ENCODE measurements at regions not wholly inside any gene's neighbourhood (a gene's known extent, or its start where the extent isn't known, plus 50 kb on each side); places are given as distances from the start of the nearest gene placed in this dataset.

- no peak for DNase-seq
Measured at GRCh38 chr3:151995091-151995490, 121.6 kb downstream of the SUCNR1 start.

- DNase-seq, result no peak
Measured at GRCh38 chr3:151998744-151999143, 125.3 kb downstream of the SUCNR1 start.

GRCh38 chr3:151999936-152000335 lies 126.5 kb downstream of the SUCNR1 start:
- no peak for DNase-seq

GRCh38 chr3:152011812-152012735 lies 138.6 kb downstream of the SUCNR1 start:
- no peak for DNase-seq

GRCh38 chr3:152019508-152019907 lies 146.1 kb downstream of the SUCNR1 start:
- DNase-seq, result no peak

- no peak for DNase-seq
Measured at GRCh38 chr3:152021951-152022461, 148.6 kb downstream of the SUCNR1 start.

- DNase-seq, result no peak
Measured at GRCh38 chr3:152026033-152026556, 152.7 kb downstream of the SUCNR1 start.

GRCh38 chr3:152030320-152030719 lies 156.9 kb downstream of the SUCNR1 start:
- no peak for DNase-seq

GRCh38 chr3:152031321-152031720 lies 157.9 kb downstream of the SUCNR1 start:
- no peak for DNase-seq

- no peak for DNase-seq
Measured at GRCh38 chr3:152037297-152037696, 163.9 kb downstream of the SUCNR1 start.

GRCh38 chr3:152037953-152038352 lies 164.5 kb downstream of the SUCNR1 start:
- DNase-seq, result no peak

- DNase-seq, result no peak
Measured at GRCh38 chr3:152038490-152038889, 165.0 kb downstream of the SUCNR1 start.

- no peak for DNase-seq
Measured at GRCh38 chr3:152039887-152040286, 166.4 kb downstream of the SUCNR1 start.

GRCh38 chr3:152040319-152040718 lies 166.9 kb downstream of the SUCNR1 start:
- no peak for DNase-seq

- no peak for DNase-seq
Measured at GRCh38 chr3:152043620-152044019, 170.2 kb downstream of the SUCNR1 start.

GRCh38 chr3:152046280-152046679 lies 172.8 kb downstream of the SUCNR1 start:
- no peak for DNase-seq

- no peak for DNase-seq
Measured at GRCh38 chr3:152047465-152047864, 174.0 kb downstream of the SUCNR1 start.

- DNase-seq, result no peak
Measured at GRCh38 chr3:152048831-152049230, 175.4 kb downstream of the SUCNR1 start.

- no peak for DNase-seq
Measured at GRCh38 chr3:152050903-152051302, 177.5 kb downstream of the SUCNR1 start.

GRCh38 chr3:152051501-152052404 lies 178.3 kb downstream of the SUCNR1 start:
- DNase-seq, result no peak

- no peak for DNase-seq
Measured at GRCh38 chr3:152053866-152054265, 180.4 kb downstream of the SUCNR1 start.

GRCh38 chr3:152054315-152054714 lies 180.9 kb downstream of the SUCNR1 start:
- DNase-seq, result no peak

GRCh38 chr3:152056073-152056472 lies 182.6 kb downstream of the SUCNR1 start:
- no peak for DNase-seq
